Hypothalamus (tissue), 51 donors: ENCODE measurements at regions not wholly inside any gene's neighbourhood (a gene's known extent, or its start where the extent isn't known, plus 50 kb on each side); places are given as distances from the start of the nearest gene placed in this dataset.

ENCODE experiments used
- DNase-seq, 51 donors: peaks; one replicate each; lab custom pipeline; 2025; lab: John Stamatoyannopoulos, UW

DNA sequence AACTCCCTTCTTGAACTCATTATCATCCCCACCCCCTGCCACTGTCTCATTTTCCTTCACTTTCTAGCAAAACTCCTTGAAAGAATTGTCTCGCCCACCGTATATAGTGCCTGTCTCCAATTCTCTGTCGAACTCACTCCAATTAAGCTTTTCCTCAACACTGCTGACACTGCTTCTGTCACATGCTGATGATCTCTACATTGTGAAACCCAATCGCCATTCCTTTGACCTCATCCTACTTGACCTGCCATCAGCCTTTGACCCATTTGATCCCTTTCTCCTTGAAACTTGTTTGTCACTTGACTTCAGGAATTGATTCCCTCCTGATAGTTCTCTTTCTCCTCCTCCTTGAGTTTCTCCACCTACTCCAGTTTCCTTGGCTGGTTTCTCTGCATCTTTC lies 54.8 kb downstream of the CCDC71L start:
- DNase-seq, result no peak

DNA sequence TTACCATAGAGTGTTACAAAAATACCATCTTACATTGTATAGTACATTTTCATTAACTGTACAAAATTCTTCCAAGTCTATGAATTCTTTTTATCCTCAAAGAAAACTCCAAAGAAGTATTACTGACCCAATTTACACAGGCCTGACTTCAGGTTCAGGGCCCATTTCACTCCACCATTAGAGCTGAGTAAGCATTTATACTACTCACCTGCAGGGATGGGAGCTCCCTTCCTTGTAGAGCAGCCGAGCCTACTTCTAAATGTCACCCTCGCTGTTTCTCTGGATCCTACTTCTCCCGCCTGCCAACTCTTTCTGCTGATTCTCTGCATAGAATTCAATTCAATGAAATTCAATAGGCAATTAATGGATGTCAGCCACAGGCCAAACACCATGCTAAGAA lies 56.0 kb downstream of the CCDC71L start:
- DNase-seq, result no peak

DNA sequence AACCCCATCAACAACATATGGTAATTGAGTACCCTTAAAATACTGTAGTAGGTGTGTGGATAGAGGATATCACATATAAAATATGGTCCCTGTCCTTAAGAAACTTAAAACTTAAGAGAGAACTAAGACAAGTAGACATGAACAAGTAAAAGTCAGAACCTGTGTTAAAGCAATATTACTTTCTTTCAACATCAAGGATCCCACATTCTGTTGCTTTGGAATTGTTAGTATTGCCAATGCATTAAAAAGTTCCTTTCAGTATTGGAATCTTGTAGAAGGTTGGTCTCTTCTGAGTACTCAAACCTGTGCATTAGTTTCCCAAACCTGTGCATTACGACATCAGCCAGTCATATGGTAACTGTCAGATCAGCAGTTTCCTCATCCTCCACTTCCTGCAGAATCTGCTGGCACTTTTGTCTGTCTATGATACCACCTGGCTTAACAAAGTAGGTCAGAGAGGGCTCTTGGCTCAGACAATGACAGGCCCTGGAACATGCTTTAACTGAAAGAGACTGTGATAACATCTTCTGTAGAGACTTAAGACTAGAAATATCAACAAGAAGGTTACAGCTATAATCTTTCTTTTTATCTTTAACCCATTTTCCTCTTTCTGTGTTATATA lies 56.5 kb downstream of the CCDC71L start:
- DNase-seq, result no peak

DNA sequence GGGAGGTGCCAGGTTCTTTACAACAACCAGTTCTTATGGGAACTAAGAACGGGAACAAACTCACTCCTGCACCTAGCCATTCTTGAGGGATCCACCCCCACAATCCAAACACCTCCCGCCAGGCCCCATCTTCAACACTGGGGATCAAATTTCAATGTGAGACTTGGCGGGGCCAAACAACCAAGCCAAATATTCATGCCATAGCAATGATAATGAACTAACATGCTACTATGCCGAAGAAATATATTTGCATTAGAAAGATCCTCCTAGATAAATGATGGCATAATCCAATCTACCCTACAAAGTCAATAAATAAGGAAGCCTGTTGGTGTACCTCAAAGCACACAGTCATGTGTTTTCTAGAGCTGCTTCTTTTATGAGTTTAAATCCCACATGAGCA lies 57.6 kb downstream of the CCDC71L start:
- no peak for DNase-seq

DNA sequence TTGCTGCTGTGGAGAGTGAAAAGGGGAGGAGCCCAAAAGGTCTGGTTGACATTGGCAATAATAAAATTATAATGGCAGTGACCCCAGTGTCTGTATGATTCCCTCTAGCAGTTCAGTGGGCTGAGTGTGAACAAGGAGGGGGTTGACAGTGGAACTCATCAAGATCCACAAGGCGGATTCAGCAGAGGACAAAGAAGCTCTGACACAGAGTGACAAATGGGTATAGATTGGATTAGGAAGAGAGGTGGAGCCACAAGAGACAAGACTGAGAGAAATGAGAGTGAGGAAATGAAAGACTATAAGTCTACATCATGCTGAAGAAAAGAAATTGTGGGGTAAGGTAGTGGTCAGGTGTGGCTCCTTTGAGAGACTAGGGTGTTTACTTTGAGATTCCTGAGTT lies 58.9 kb downstream of the CCDC71L start:
- no peak for DNase-seq

DNA sequence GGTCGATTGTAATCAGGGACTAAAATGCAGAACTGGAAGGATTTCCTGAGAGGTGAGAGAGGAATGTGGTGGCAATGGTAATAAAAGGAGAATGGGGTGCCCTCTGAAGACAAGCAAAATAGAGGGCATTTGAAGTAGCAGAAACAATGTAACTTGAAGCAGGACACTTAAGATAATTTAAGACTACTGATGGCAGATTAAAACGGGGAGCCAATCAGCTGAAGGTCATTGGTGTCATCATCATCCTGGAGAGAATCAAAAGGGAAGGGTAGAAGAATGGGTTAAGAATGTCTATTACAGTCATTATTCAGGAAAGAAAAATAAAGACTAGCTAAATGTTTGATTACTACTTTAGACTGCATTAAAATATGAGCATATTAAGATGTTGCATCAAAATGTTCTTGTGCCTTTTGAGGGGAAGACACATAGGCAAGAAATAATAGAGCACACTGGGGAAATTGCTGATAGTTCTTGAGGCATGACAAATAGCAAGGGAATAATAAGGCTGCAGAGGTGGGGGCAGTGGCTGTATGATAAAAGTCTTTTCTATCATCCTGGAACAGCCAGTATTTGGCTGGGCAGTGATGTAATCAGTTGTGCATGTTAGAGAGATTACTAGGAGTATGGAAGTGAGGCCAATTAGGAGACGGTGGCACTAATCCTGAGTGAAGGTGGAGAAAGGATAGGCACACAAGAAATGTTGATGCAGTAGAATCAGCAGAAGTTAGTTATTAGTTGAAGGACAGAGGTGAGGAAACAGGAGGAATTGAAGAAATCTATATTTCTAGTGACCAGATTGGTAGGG lies 60.2 kb downstream of the CCDC71L start:
- DNase-seq, result no peak

DNA sequence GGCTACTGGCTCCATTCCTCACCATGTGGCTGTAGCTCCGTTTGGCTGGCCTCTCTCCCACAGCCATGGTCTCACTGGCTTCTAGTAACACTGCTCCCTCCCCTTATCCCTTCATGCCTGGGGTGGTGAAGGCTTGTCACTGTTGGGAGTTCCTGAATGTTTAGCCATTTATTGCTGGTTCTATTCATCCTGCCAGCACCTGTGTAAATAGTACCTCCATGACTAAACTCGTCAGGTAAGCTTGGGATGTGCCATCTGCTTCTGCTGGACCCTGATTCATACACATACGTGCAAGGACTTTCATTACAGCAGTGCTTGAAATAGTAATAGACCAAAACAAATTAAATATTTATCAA lies 61.6 kb downstream of the CCDC71L start:
- no peak for DNase-seq

DNA sequence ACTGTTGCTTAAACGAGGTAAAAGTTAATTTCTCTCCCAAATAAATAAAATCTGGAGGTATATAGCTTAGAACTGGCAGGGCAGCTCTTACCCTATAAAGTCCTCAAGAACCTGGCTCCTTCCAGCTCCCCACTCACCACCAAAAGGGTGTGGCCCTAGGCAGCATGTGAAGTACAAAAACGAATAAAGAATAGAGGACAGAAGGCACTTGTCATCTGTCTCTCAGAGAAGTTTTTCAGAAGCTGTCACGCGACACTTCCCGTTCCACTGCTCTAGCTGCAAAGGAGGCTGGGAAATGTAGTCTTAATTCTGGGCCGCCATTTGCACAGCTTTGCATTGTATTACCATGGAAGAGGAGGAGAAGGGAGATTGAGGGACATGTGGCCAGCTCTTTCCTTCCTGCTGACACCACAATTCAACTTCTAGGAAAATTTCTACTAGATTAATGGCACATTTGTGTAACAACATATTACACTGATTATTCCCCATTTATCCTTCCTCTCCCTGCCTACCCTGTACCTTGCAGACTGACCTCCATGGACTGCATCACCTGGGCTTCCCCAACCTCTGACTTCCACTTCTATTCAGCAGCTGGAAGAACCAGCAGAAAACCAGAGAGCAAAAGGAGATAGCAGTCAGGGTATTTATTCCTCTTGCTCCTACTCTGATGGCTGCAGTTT lies 62.2 kb downstream of the CCDC71L start:
- DNase-seq, result peak in 21 of 51 donors; percentile 0 to 22 (median 4)

DNA sequence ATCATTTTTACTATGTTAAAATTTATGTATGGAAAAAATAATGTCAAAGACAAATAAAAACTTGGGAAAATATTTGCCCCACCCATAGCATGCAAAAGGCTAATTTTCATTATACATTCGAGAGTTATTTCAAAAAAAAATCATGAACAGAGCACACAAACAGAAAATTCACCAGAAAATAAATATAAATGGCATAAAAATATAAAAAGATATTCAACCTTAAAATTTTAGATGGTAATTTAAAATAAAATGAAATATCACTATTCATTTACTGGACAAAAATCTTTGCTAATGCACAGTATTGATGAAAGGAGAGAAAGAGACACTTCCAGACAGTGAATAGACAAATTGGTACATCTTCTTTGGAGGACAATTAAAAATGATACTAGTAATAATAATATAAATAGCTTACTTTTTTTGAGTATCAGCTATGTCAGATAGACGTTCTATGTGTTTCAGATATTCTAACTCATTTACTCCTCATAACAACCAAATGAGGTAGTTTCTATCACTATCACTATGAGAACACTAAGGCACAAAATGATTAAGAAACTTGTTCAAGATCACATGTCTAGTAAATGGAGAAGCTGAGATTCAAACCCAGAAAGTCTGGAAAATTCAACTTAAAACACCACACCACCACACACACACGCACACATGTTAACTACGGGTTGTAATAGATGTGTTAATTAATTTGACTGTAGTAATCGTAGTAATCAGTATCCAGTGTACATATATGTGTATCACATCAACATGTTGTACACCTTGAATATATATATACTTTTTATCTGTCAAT lies 63.0 kb downstream of the CCDC71L start:
- DNase-seq, result no peak

DNA sequence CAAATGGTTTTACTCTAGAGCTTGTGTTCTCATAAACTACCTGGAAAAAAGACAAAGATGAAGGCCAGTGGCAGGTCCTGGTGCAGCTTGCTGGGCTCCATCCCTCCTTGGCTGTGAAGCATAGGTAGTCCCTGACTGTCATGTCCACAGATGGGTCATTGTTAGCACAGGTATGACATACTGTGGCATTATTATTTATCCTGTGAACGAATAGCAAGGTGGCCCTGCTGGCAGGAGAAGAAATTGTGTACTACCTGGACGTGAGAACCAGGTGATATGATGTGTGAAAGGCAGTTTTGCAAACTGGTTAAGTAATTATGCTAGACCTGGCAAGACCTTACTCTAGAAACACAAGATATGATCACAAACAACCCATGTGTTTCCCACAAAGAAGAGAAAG lies 63.9 kb downstream of the CCDC71L start:
- no peak for DNase-seq

DNA sequence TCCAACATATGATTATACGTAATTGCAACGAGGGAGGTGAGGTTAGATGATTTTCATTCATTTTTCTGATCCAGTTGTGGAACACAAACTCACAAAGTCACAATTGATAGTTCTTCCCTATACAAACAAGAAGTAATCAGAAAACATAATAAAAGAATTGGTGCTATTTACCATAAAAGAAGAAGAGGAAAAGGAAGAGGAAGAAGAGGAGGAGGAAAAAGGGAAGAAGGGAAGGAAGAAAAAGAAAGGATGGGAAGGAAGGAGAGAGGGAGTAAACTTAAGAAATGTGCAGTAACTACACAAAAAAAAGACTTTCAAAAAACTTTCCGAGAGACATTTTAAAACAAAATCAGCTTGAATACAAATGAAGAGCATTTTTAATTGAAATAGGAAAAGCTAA lies 65.0 kb downstream of the CCDC71L start:
- no peak for DNase-seq

DNA sequence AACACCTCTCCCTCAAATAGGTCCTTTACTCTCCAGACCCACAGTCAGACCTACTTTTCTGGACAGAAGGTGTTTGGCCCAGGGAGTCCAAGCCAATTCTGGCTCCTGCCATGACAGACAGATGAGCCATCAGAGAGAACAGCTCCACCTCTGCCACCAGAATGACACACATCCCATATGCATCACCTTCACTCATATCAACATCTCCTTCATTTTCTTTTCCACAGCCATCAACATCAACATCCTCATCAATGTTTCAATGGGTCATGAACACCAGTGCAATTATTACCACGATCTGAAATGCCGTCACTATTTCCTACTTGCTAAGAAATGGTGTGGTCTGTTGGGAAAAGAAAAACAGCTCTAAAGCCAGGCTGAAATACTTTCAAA lies 67.9 kb downstream of the CCDC71L start:
- no peak for DNase-seq

DNA sequence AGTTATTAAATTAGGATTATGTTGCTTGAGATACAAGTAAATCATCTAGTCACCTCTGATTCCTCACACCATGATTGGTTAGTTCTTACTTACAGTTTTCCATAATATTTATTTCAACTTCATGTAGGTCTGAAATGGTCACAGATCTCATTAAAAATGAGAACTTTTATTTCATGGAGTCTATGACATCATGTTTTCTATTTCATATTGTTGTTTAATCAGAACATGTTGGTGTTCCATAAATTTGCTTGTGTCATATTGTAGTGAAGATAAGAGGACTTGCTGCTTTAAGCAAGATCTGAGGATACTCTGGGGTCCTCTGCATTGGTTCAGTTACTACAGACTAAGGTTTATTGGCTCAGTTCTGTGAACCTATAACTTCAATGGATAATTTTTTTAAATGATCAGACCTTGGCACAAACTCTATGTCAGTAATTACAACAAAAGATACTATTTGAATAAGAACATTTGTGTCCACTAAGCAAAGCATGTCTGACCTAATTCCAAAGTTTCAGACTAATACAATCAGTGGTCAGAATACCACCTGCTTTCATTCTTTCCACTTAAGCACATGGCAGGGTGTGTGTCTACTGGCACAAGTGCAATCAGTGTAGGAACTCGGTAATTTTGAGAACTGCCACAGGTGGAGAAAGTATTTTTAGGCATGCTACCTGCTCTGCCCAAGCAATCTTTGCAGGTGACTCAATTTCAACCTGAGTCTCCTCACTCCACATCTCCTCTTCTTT lies 68.5 kb downstream of the CCDC71L start:
- DNase-seq, result no peak

DNA sequence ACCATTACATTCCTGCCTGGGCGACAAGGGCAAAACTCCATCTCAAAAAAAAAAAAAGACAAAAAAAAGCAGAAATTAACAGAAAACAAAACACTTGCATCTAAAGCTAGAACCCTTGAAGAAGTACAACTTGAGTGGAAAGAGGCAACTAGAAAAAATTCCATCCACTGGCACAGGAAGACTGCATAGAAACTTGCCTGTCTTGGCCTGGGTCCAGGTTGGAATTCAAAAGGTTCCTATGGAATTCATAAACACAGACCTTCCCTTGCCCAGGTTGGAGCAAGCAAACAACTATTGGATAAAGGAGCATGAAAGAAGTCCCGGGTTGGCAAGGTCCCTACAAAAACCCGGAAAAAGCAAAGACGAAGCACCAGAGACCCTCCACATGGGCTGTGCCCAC lies 69.8 kb downstream of the CCDC71L start:
- DNase-seq, result no peak

DNA sequence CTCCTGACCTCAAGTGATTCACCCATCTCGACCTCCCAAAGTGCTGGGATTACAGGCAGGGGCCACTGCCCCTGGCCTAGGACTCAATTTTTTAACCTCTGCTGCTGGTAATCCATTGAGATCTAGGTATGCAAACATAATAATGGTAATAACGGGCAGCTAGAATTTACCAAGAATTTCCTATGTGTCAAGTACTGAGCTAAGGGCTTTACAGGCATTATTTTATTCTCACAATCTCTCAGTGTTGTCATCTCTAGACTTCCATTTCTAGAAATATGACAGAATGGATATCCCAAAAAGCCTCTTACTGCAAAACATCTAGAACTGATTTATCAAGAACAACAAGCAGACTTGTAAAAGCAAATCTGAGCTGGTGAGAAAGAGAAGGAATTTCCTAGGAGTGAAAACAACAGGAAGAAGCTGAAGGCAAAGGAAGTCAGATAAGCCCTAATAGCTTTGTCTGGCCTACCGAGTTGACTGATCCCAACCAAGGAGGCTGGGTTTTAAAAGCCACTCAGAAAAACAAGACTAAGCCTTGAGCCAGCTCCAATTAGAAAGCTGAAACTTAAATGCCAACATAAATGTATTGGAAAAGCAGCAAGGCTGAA lies 70.6 kb downstream of the CCDC71L start:
- no peak for DNase-seq

DNA sequence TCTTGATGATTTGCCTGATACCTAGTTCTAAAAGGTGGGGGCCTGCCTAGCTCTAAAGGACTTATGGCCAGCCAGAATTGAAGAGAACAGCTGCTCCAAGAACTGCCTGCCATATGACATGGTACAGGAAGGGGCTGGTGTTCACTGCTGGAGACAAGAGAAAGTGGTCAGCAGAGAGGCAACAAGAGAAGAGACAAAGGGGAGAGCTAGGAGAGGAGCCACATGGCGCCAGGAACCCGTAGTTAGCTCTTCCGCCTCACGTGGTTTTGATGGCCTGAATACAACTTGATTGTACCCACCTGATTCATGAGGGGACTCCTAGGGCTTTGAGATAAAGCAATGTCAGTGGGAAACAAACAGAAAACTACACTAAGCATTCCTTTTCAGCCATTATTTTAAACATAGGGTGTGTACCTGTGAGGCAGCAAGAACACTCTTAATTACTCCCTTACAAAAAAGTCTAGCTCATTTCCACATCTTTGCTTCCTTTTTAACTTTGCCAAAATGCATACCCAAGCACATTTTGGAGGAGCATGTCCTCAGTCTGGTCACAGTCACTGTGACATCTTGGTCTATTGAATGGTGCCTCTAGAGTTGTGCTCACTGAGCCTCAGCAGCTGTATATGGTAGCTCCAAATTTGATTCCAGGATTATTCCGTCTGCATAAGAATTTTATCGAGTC lies 71.6 kb downstream of the CCDC71L start:
- DNase-seq, result no peak

DNA sequence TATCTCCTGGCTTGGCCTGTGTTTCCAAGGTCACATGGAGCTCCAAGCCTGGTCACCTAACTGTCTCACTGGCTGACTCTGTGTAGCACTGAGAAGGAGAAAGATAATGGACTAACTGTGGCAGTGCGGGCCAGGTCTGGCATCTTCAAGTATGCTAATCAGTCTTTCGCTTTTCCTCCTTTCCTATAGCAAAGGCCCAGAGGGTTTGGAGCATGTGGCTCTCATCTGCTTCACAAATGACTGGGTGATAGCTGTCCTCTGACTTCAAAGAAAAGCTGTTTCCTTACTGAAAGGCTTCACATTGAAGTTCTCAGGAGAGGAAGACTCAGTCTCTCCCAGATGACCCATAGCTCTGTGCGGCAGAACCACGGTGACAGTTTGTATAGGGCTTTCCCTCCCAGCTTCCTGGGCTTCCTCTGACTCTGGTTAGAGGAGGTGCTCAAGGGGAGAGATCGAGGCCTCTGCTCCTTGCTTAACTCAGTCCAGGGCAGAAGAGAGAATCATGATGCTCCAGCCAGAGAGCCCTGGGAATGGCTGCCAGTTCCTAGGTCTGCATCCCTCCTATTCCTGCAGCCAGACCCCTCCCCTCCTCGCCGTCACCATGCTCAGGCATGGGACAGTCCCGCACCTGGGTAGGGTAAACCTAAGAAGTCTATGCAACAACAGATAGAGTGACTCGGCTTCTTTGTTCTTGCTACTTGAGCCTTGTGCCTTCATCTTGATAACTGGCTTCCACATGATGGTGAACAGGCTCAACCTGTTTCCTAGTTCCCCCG lies 72.3 kb downstream of the CCDC71L start:
- DNase-seq, result no peak

DNA sequence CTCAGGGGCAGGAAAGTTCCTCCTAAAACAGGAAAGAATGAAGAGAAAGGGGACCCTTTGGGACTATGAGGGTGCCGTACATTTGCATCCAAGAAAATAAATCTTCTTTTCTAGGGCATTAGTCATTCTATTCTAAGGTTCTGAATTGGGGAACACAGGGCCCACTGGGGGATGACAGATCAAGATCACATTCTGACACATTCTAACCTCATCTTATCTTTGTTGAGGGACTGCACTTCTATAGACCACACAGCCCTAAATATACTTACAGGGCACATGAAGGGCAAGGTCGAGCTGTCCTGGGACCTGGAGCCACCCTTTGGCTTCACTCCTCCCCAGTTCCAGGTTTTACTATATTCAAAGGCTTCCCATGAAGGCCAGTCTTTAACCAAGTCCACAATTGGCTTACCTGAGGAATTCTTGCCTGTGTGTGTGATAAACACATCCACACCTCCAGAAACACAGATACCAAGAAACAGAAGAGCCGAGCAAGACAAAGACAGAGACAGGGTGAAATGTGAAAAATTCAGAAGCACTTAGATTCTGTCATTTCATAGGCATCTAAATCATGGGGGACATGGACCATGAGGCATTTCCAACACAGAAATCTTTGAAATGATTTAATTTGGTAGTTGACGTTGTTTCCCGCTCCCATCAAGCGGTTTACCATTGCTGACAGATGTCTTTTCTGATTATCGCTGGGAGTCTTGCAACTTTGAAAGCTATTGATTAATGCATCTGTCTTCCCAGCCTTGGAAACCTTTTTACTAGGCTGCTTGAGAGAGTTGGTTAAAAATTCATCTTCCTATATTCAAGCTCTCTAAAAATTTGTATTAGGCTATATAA lies 75.8 kb downstream of the CCDC71L start:
- no peak for DNase-seq
